Left ventricle myocardium inferior (tissue), 1 donor: ENCODE measurements at regions not wholly inside any gene's neighbourhood (a gene's known extent, or its start where the extent isn't known, plus 50 kb on each side); places are given as distances from the start of the nearest gene placed in this dataset.
"Not testable (repeated sequence)": the region's sequence is repeated elsewhere in the genome, so short reads cannot be mapped to it uniquely, and the experiment has no call there.

ENCODE experiments used
- DNase-seq: peaks from one replicate; pipeline ENCODE4 v3.0.0-alpha.2; 2020
- H3K27ac ChIP-seq: fragments of 200-600 bp; replicated peaks from 2 replicates; pipeline ENCODE4 v1.8.0; 2021
- H3K27me3 ChIP-seq: fragments of 200-600 bp; 2 replicates; pipeline ENCODE4 v1.8.0; 2021; ENCODE audit warnings: low read depth
- H3K36me3 ChIP-seq: fragments of 200-600 bp; 2 replicates; pipeline ENCODE4 v1.8.0; 2021
- H3K4me1 ChIP-seq: fragments of 200-600 bp; 2 replicates; pipeline ENCODE4 v1.8.0; 2021
- H3K4me3 ChIP-seq: fragments of 200-600 bp; 2 replicates; pipeline ENCODE4 v1.8.0; 2021; ENCODE audit warnings: mild to moderate bottlenecking, moderate library complexity
- H3K9me3 ChIP-seq: fragments of 200-600 bp; replicated peaks from 2 replicates; pipeline ENCODE4 v1.8.0; 2021
- CTCF ChIP-seq: fragments of 200-600 bp; IDR thresholded peaks from 2 replicates; pipeline ENCODE4 v1.8.0; 2021; ENCODE audit warnings: antibody characterized with exemption, mild to moderate bottlenecking, borderline replicate concordance
- intact Hi-C: fragments of 100-400 bp; cut with micrococcal nuclease; formaldehyde crosslinking; loops from one replicate; pipeline ENCODE4 v1.11.0; 2022
- donor health status: DM: no; HTN: yes; CAD: no; lungs with severe emphysema.

GRCh38 chr13:99731747-99732146, 230.5 kb downstream of the TM9SF2 start:
- no peak for TF ChIP-seq CTCF
- Histone ChIP-seq H3K9me3 (no peaks in the 10 kb centered on the region), H3K27me3 (no peaks in the 10 kb centered on the region), H3K36me3 (no peaks in the 10 kb centered on the region), H3K4me3 (no peak overlapping the region), H3K4me1 (no peaks in the 10 kb centered on the region), H3K27ac (no peak overlapping the region)
- intact Hi-C loops = no loop called here
- DNase-seq = no peak

GRCh38 chr13:99730403-99730802, 229.1 kb downstream of the TM9SF2 start:
- DNase-seq = no peak
- Histone ChIP-seq H3K4me3 (no peak overlapping the region), H3K27ac (no peak overlapping the region), H3K36me3 (no peaks in the 10 kb centered on the region), H3K4me1 (no peaks in the 10 kb centered on the region), H3K27me3 (no peaks in the 10 kb centered on the region), H3K9me3 (no peaks in the 10 kb centered on the region)
- no peak for TF ChIP-seq CTCF
- intact Hi-C loops = no loop called here

DNA sequence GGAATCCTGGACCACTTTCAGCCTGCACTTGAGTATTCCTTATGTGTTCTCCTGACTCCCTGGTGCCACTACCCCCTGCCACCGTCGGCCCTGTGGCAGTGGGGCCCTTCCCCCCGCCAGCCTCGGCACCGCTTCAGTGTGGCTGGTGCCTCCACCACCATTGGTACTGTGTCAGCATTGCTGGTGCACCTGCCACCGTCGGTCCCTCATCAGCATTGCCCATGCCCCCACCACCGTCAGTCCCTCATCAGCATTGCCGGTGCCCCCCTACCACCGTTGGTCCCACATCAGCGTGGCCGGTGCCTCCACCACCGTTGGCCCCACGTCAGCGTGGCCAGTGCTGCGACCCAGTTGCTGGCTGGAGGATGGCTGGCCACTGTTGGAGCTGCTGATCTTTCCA, 228.5 kb downstream of the TM9SF2 start:
- Histone ChIP-seq H3K4me1 (no peaks in the 10 kb centered on the region), H3K36me3 (no peaks in the 10 kb centered on the region), H3K9me3 (no peaks in the 10 kb centered on the region), H3K4me3 (no peak overlapping the region), H3K27ac (no peak overlapping the region), H3K27me3 (no peaks in the 10 kb centered on the region)
- intact Hi-C loops = no loop called here
- TF ChIP-seq CTCF = no peak
- no peak for DNase-seq

DNA sequence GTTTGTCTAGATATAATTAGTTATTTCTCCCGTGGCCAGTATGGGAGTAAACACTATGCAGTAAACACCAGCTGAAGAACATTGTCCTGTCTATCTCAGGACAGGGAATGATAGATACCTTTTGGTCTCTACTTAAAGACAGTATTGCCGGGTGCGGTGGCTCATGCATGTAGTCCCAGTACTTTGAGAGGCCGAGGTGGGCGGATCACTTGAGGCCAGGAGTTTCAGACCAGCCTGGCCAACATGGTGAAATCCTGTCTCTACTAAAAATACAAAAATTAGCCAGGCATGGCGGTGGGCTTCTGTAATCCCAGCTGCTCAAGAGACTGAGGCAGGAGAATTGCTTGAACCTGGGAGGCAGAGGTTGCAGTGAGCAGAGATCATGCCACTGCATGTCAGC, 226.4 kb downstream of the TM9SF2 start:
- H3K27ac ChIP-seq, H3K36me3 ChIP-seq, intact Hi-C loops, H3K4me3 ChIP-seq, DNase-seq, H3K9me3 ChIP-seq, H3K27me3 ChIP-seq, H3K4me1 ChIP-seq: not testable (repeated sequence)

DNA sequence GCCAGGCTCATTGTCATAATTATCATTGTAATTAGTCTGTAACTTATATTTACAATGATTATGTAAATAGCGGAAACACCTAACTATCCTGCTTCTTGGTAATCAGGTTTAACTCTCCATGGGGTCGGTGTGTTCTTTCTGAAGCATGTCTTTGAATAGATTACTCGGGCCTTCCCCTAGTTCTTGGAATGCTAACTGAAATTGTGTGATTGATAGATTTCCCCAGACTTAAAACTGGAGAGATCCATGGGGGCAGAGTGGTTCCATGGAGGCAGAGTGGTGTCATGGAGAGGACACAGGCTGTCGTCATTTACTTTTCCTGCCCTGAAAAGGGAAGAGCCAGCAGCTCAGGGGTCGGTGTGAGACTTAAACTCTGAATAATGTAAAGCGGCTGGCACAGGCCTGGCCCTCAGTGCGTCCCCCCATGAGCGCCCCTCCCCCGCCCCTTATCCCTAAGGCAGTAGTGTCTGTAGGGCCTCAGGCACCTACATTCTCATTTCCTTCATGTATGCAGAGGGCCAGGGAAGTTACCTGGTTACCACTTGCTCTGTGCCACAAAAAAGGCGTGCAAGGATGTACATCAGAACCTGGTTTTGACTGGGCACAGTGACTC, 225.1 kb downstream of the TM9SF2 start:
- no peak for TF ChIP-seq CTCF
- H3K36me3 ChIP-seq = no peaks in the 10 kb centered on the region
- H3K27me3 ChIP-seq = no peaks in the 10 kb centered on the region

DNA sequence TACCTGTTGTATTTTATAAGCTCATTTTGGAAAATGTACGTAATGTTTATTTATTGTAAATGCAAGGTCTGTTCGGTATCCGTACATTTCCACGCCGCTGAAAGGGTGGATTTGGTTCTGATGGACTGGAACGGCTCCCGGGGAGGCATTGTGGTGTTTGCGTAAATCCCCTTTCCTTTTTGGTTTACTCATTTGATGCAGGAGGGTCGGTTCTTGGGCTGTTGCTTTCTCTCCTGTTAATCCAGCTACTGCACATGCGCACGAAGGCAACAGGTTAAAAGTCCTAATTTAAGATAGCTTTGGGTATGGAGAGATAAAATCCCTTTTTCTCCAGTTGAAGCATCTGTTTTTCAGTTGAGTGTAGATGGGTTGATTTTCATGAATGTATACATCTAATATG, 224.4 kb downstream of the TM9SF2 start:
- Histone ChIP-seq H3K27me3 (no peaks in the 10 kb centered on the region), H3K36me3 (no peaks in the 10 kb centered on the region), H3K27ac (no peak overlapping the region), H3K4me1 (peaks cover 3% of the 10 kb centered on the region), H3K4me3 (no peak overlapping the region), H3K9me3 (no peaks in the 10 kb centered on the region)
- TF ChIP-seq CTCF = no peak
- intact Hi-C loops = no loop called here
- no peak for DNase-seq

More for the DNA sequence above, 225.1 kb downstream of the TM9SF2 start:
- H3K4me1 ChIP-seq = peaks cover 3% of the 10 kb centered on the region
- H3K27ac ChIP-seq = no peak overlapping the region
- intact Hi-C loops = no loop called here
- H3K9me3 ChIP-seq = no peaks in the 10 kb centered on the region
- no peak for DNase-seq
- no peak overlapping the region for H3K4me3 ChIP-seq
